ENCODE measurements at regions not wholly inside any gene's neighbourhood (a gene's known extent, or its start where the extent isn't known, plus 50 kb on each side); places are given as distances from the start of the nearest gene placed in this dataset.
"Not testable (repeated sequence)": the region's sequence is repeated elsewhere in the genome, so short reads cannot be mapped to it uniquely, and the experiment has no call there.

GRCh38 chr2:220823590-220823989 lies 748.5 kb downstream of the EPHA4 start:
- H3K23ac ChIP-seq (ENCODE audit: low read depth, low read length, poor library complexity); H3K9me3 ChIP-seq (replicated peaks in 1 of 2; ENCODE audit: control insufficient read depth in 2 of 2, insufficient read depth in 1 of 2, low read depth in 1 of 2, low read length in 2 of 2); H3K9ac ChIP-seq (ENCODE audit: low read depth, low read length, poor library complexity); H3K27ac ChIP-seq (replicated peaks; ENCODE audit: low read length); H2AK5ac ChIP-seq (ENCODE audit: low read depth, low read length); H3K27me3 ChIP-seq (ENCODE audit: control insufficient read depth in 3 of 3, insufficient read depth in 3 of 3, low read depth in 1 of 3, low read length in 3 of 3); H3K36me3 ChIP-seq (replicated peaks in 1 of 2; ENCODE audit: control insufficient read depth in 2 of 2, insufficient read depth in 2 of 2, low read length in 2 of 2); H3K4ac ChIP-seq (ENCODE audit: low read length); H2BK12ac ChIP-seq (ENCODE audit: low read length); H4K91ac ChIP-seq (ENCODE audit: low read depth, low read length, poor library complexity); H4K8ac ChIP-seq (ENCODE audit: low read depth, low read length); H3K18ac ChIP-seq (ENCODE audit: low read length); H3K14ac ChIP-seq (ENCODE audit: low read length); H3K4me1 ChIP-seq (ENCODE audit: control insufficient read depth in 2 of 2, insufficient read depth in 1 of 2, low read depth in 1 of 2, low read length in 2 of 2); H3K79me1 ChIP-seq (ENCODE audit: low read depth, low read length); H2BK120ac ChIP-seq (ENCODE audit: low read depth, low read length); H2BK5ac ChIP-seq (ENCODE audit: low read length); H2BK15ac ChIP-seq (ENCODE audit: low read length); H2AFZ ChIP-seq (ENCODE audit: low read length); DNase-seq (ENCODE audit: low spot score); H3K4me3 ChIP-seq (ENCODE audit: low read length in 2 of 2); H3K4me2 ChIP-seq (ENCODE audit: insufficient read depth, low read length, poor library complexity, severe bottlenecking): not testable (repeated sequence)

DNA sequence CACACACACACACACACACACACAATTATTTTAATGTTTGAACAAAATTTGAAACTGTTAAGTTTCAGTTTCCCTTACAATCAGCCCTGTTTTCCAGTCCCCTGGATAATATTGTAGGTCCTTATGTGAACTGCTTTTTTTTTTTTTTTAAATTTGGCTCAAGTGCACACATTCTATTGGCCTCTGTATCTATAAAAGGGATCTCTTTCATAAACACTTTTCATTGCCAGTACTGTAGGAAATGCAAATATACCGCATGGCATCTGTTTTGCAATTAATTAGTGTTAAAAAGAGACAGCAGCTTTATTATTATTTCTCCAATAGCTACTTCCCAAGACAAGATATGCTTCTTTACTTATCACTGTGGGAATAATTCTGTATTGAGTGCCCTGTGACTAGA lies 738.7 kb downstream of the EPHA4 start:
- Histone ChIP-seq H3K4me2 (ENCODE audit: insufficient read depth, low read length, poor library complexity, severe bottlenecking) (no peak overlapping the region), H2AK5ac (ENCODE audit: low read depth, low read length) (no peak overlapping the region), H2BK5ac (ENCODE audit: low read length) (no peak overlapping the region), H3K4me3 (ENCODE audit: low read length in 2 of 2) (no peak overlapping the region), H3K79me1 (ENCODE audit: low read depth, low read length) (no peaks in the 10 kb centered on the region), H3K23ac (ENCODE audit: low read depth, low read length, poor library complexity) (no peak overlapping the region), H4K91ac (ENCODE audit: low read depth, low read length, poor library complexity) (no peak overlapping the region), H3K9me3 (replicated peaks in 1 of 2; ENCODE audit: control insufficient read depth in 2 of 2, insufficient read depth in 1 of 2, low read depth in 1 of 2, low read length in 2 of 2) (no peaks in the 10 kb centered on the region), H3K27me3 (ENCODE audit: control insufficient read depth in 3 of 3, insufficient read depth in 3 of 3, low read depth in 1 of 3, low read length in 3 of 3) (no peaks in the 10 kb centered on the region), H2BK12ac (ENCODE audit: low read length) (no peak overlapping the region), H3K14ac (ENCODE audit: low read length) (no peak overlapping the region), H2BK120ac (ENCODE audit: low read depth, low read length) (no peak overlapping the region), H3K9ac (ENCODE audit: low read depth, low read length, poor library complexity) (no peak overlapping the region), H3K4me1 (ENCODE audit: control insufficient read depth in 2 of 2, insufficient read depth in 1 of 2, low read depth in 1 of 2, low read length in 2 of 2) (no peaks in the 10 kb centered on the region), H2AFZ (ENCODE audit: low read length) (no peak overlapping the region), H3K36me3 (replicated peaks in 1 of 2; ENCODE audit: control insufficient read depth in 2 of 2, insufficient read depth in 2 of 2, low read length in 2 of 2) (no peaks in the 10 kb centered on the region), H3K27ac (replicated peaks; ENCODE audit: low read length) (no peak overlapping the region), H3K4ac (ENCODE audit: low read length) (no peak overlapping the region), H2BK15ac (ENCODE audit: low read length) (no peak overlapping the region), H3K18ac (ENCODE audit: low read length) (no peak overlapping the region), H4K8ac (ENCODE audit: low read depth, low read length) (no peak overlapping the region)
- no CpG with 5 or more reads among the region's 1 CpG for WGBS, 2 donors (ENCODE audit: extremely low coverage in 2 of 2, insufficient read length in 2 of 2, insufficient replicate concordance in 1 of 2)
- no peak for DNase-seq (ENCODE audit: low spot score)

- Histone ChIP-seq H3K4me3 (ENCODE audit: low read length in 2 of 2) (no peak overlapping the region), H2AFZ (ENCODE audit: low read length) (no peak overlapping the region), H3K79me1 (ENCODE audit: low read depth, low read length) (no peaks in the 10 kb centered on the region), H2BK120ac (ENCODE audit: low read depth, low read length) (no peak overlapping the region), H3K23ac (ENCODE audit: low read depth, low read length, poor library complexity) (no peak overlapping the region), H2BK15ac (ENCODE audit: low read length) (no peak overlapping the region), H2AK5ac (ENCODE audit: low read depth, low read length) (no peak overlapping the region), H3K4me2 (ENCODE audit: insufficient read depth, low read length, poor library complexity, severe bottlenecking) (no peak overlapping the region), H3K18ac (ENCODE audit: low read length) (no peak overlapping the region), H3K27ac (replicated peaks; ENCODE audit: low read length) (no peak overlapping the region), H3K14ac (ENCODE audit: low read length) (no peak overlapping the region), H2BK5ac (ENCODE audit: low read length) (no peak overlapping the region), H3K9me3 (replicated peaks in 1 of 2; ENCODE audit: control insufficient read depth in 2 of 2, insufficient read depth in 1 of 2, low read depth in 1 of 2, low read length in 2 of 2) (no peaks in the 10 kb centered on the region), H4K8ac (ENCODE audit: low read depth, low read length) (no peak overlapping the region), H2BK12ac (ENCODE audit: low read length) (no peak overlapping the region), H3K4me1 (ENCODE audit: control insufficient read depth in 2 of 2, insufficient read depth in 1 of 2, low read depth in 1 of 2, low read length in 2 of 2) (no peaks in the 10 kb centered on the region), H3K4ac (ENCODE audit: low read length) (no peak overlapping the region), H3K36me3 (replicated peaks in 1 of 2; ENCODE audit: control insufficient read depth in 2 of 2, insufficient read depth in 2 of 2, low read length in 2 of 2) (no peaks in the 10 kb centered on the region), H4K91ac (ENCODE audit: low read depth, low read length, poor library complexity) (no peak overlapping the region), H3K27me3 (ENCODE audit: control insufficient read depth in 3 of 3, insufficient read depth in 3 of 3, low read depth in 1 of 3, low read length in 3 of 3) (no peaks in the 10 kb centered on the region), H3K9ac (ENCODE audit: low read depth, low read length, poor library complexity) (no peak overlapping the region)
- WGBS, 2 donors (ENCODE audit: extremely low coverage in 2 of 2, insufficient read length in 2 of 2, insufficient replicate concordance in 1 of 2) = no CpG with 5 or more reads among the region's 5 CpGs
- DNase-seq (ENCODE audit: low spot score) = no peak
These were observed 736.5 kb downstream of the EPHA4 start for GRCh38 chr2:220835583-220835982.

DNA sequence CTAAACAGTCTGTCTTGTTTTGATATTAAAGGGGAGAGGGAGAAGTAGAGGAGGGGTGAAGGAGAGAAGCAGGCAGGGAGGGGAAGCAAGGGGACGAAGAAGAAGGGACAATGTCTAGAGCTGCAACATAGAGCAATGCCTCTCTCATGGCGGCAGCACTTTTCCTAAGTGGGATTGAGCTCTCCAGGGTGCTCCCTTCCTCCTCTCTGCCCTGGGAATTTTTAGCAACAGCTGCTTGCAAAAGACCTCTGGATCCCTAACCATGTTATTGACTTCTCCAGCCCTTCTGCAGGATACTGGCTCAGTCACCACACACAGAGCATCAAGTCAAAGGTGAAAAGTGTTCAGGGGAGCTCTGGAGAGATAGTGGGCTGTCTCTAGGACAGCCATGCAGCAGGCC lies 734.9 kb downstream of the EPHA4 start:
- no peak overlapping the region for H2BK12ac ChIP-seq (ENCODE audit: low read length)
- H3K4me3 ChIP-seq (ENCODE audit: low read length in 2 of 2) = no peak overlapping the region
- H3K79me1 ChIP-seq (ENCODE audit: low read depth, low read length) = no peaks in the 10 kb centered on the region
- no peak overlapping the region for H2BK5ac ChIP-seq (ENCODE audit: low read length)
- H2AFZ ChIP-seq (ENCODE audit: low read length) = no peak overlapping the region
- no peak for DNase-seq (ENCODE audit: low spot score)
- H3K36me3 ChIP-seq (replicated peaks in 1 of 2; ENCODE audit: control insufficient read depth in 2 of 2, insufficient read depth in 2 of 2, low read length in 2 of 2) = no peaks in the 10 kb centered on the region
- no peaks in the 10 kb centered on the region for H3K9me3 ChIP-seq (replicated peaks in 1 of 2; ENCODE audit: control insufficient read depth in 2 of 2, insufficient read depth in 1 of 2, low read depth in 1 of 2, low read length in 2 of 2)
- H4K8ac ChIP-seq (ENCODE audit: low read depth, low read length) = no peak overlapping the region
- no peak overlapping the region for H3K14ac ChIP-seq (ENCODE audit: low read length)
- no peak overlapping the region for H3K27ac ChIP-seq (replicated peaks; ENCODE audit: low read length)
- H3K4me1 ChIP-seq (ENCODE audit: control insufficient read depth in 2 of 2, insufficient read depth in 1 of 2, low read depth in 1 of 2, low read length in 2 of 2) = peaks cover 0 to 4% of the 10 kb centered on the region in 2 donors
- H3K4ac ChIP-seq (ENCODE audit: low read length) = no peak overlapping the region
- no CpG with 5 or more reads among the region's 2 CpGs for WGBS, 2 donors (ENCODE audit: extremely low coverage in 2 of 2, insufficient read length in 2 of 2, insufficient replicate concordance in 1 of 2)
- H4K91ac ChIP-seq (ENCODE audit: low read depth, low read length, poor library complexity) = no peak overlapping the region
- no peak overlapping the region for H2AK5ac ChIP-seq (ENCODE audit: low read depth, low read length)
- no peaks in the 10 kb centered on the region for H3K27me3 ChIP-seq (ENCODE audit: control insufficient read depth in 3 of 3, insufficient read depth in 3 of 3, low read depth in 1 of 3, low read length in 3 of 3)
- H3K4me2 ChIP-seq (ENCODE audit: insufficient read depth, low read length, poor library complexity, severe bottlenecking) = no peak overlapping the region
- H2BK15ac ChIP-seq (ENCODE audit: low read length) = no peak overlapping the region
- no peak overlapping the region for H3K9ac ChIP-seq (ENCODE audit: low read depth, low read length, poor library complexity)
- H2BK120ac ChIP-seq (ENCODE audit: low read depth, low read length) = no peak overlapping the region
- no peak overlapping the region for H3K23ac ChIP-seq (ENCODE audit: low read depth, low read length, poor library complexity)
- no peak overlapping the region for H3K18ac ChIP-seq (ENCODE audit: low read length)

Data from neuronal stem cell (in vitro differentiated cells).